Hindlimb muscle (tissue), 1 donor: ENCODE measurements at regions not wholly inside any gene's neighbourhood (a gene's known extent, or its start where the extent isn't known, plus 50 kb on each side); places are given as distances from the start of the nearest gene placed in this dataset.

ENCODE experiments used
- DNase-seq: peaks from one replicate; pipeline ENCODE4 v3.0.0-alpha.2; 2013

- DNase-seq: no peak
Measured at GRCh38 chr5:96017951-96018350, 56.3 kb upstream of the ELL2 start.

- no peak for DNase-seq
Measured at GRCh38 chr5:96016216-96016615, 54.6 kb upstream of the ELL2 start.

DNA sequence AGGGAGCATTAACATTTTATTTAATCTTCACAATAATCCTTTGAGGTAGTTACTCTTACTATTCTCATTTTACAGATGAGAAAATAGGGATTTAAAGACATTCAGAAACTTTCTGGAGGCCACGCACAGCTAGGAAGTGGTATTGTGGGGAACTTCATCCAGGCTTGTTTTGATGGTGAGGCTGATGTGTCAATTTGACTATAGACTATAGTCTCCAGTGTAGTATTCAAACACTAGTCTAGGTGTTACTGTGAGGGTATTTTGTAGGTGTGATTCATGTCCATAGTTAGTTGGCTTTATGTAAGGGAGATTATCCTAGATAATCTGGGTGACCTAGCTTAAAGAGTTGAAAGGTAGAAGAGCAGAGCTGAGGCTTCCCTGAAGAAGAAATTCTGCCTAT, 54.1 kb upstream of the ELL2 start:
- no peak for DNase-seq

DNA sequence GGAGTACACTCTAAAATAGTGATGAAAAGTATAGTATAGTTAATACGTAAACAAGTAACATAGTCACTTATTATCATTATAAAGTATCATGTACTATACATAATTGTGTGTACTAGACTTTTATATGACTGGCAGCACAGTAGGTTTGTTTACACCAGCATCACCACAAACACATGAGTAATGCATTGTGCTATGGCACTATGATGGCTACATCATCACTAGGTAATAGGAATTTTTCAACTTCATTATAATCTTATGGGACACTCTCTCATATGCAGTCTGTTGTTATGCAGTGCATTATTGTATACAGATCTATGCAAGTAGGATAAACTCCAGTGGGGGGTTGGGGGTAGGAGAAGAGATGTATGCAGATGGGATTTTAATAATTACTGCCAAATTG, 52.7 kb upstream of the ELL2 start:
- DNase-seq: no peak

DNA sequence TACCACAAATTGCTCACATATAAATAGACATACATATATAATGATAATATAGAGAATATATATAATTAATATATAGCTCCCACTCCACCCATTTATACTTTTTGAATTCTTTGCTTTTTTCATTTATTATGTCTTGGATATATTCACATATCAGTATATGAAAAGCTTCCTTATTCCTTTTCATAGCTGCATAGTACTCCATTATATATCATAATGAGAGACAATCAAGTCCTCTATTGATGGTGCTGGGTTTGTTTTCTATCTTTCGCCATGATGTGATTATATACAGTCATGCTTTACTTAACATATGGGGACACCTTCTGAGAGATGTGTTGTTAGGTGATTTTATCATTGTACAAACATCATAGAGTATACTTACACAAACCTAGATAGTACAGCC, 51.6 kb upstream of the ELL2 start:
- no peak for DNase-seq

- no peak for DNase-seq
Measured at GRCh38 chr5:96012399-96012798, 50.7 kb upstream of the ELL2 start.
